GM18861 (cell line): ENCODE measurements at regions not wholly inside any gene's neighbourhood (a gene's known extent, or its start where the extent isn't known, plus 50 kb on each side); places are given as distances from the start of the nearest gene placed in this dataset.
"Not testable (repeated sequence)": the region's sequence is repeated elsewhere in the genome, so short reads cannot be mapped to it uniquely, and the experiment has no call there.

Experiments
- ATAC-seq: cut with Tn5 transposase; IDR thresholded peaks from one replicate; pipeline ENCODE4 v1.9.1; 2021; ENCODE audit not compliant: unreplicated experiment

GRCh38 chr4:9702019-9702418 is 79.4 kb upstream of the DRD5 start:
- not testable (repeated sequence) for ATAC-seq

- not testable (repeated sequence) for ATAC-seq
Measured at GRCh38 chr4:9702696-9703095, 78.7 kb upstream of the DRD5 start.

GRCh38 chr4:9703391-9703790 is 78.0 kb upstream of the DRD5 start:
- no peak for ATAC-seq

GRCh38 chr4:9704126-9704525 is 77.3 kb upstream of the DRD5 start:
- ATAC-seq = not testable (repeated sequence)

GRCh38 chr4:9704551-9705332 is 76.7 kb upstream of the DRD5 start:
- no peak for ATAC-seq

GRCh38 chr4:9707281-9707680 is 74.2 kb upstream of the DRD5 start:
- not testable (repeated sequence) for ATAC-seq

GRCh38 chr4:9707936-9708335 is 73.5 kb upstream of the DRD5 start:
- not testable (repeated sequence) for ATAC-seq

GRCh38 chr4:9709724-9710123 is 71.7 kb upstream of the DRD5 start:
- ATAC-seq = no peak

- ATAC-seq = not testable (repeated sequence)
Measured at GRCh38 chr4:9715271-9715670, 66.2 kb upstream of the DRD5 start.

GRCh38 chr4:9716093-9716492 is 65.3 kb upstream of the DRD5 start:
- no peak for ATAC-seq

- not testable (repeated sequence) for ATAC-seq
Measured at GRCh38 chr4:9718246-9718939, 63.0 kb upstream of the DRD5 start.

- ATAC-seq = not testable (repeated sequence)
Measured at GRCh38 chr4:9722131-9722530, 59.3 kb upstream of the DRD5 start.
